K562 (cell line): ENCODE measurements at regions not wholly inside any gene's neighbourhood (a gene's known extent, or its start where the extent isn't known, plus 50 kb on each side); places are given as distances from the start of the nearest gene placed in this dataset.

Source experiments
- ATAC-seq: fragments of 200-7000 bp; cut with Tn5 transposase; 3 replicates; pipeline ENCODE4 v1.9.1; 2020; ENCODE audit warnings: moderate library complexity
- BruUV-seq: library from RNA; stranded (reverse); fragments of 400-500 nt; replicated peaks from 2 replicates; lab custom pipeline; 2021; lab: Mats Ljungman, UMichigan
- CTCF ChIA-PET: fragments of 300-600 bp; formaldehyde crosslinking; extraction: SDS; loops from one replicate; lab custom pipeline; 2021; ENCODE audit warnings: low intra/inter-chr PET ratio; lab: Yijun Ruan, JAX
- POLR2A ChIA-PET: fragments of 300-600, 350-650 bp; sonication (Branson Sonifier 250); formaldehyde crosslinking; extraction: SDS; loops from one replicate; lab custom pipeline; 2021; ENCODE audit warnings: antibody characterized with exemption, inconsistent platforms; lab: Yijun Ruan, JAX
- DNase-seq, 4 experiments: peaks; one replicate each; pipeline versions ENCODE4 v3.0.0 to v3.0.0-alpha.2; 2011 to 2018; ENCODE audit warnings: low spot score in 3 of 4, mixed read lengths in 3 of 4; ENCODE audit errors: extremely low read depth in 1 of 4
- FAIRE-seq: peaks from 2 replicates; lab custom pipeline; 2011; peaks lifted over from hg19 to GRCh38; lab: Jason Lieb, UNC
- H2AFZ ChIP-seq: 2 replicates; pipeline ENCODE4 v1.6.0; 2011; ENCODE audit warnings: low read depth, low read length, control low read depth, inconsistent platforms
- H3K27ac ChIP-seq: fragments of 200-600 bp; 3 replicates; pipeline ENCODE4 v1.8.0; 2011; ENCODE audit warnings: low read depth, mild to moderate bottlenecking, control low read depth, inconsistent platforms, low read length, moderate library complexity, mixed read lengths; ENCODE audit errors: extremely low read depth
- H3K27me3 ChIP-seq, 2 experiments: fragments of 300-600 bp in 1 of 2; 2 replicates in 1 of 2; 3 replicates in 1 of 2; pipeline versions ENCODE4 v1.6.0 to v1.8.0; 2011; ENCODE audit warnings: inconsistent platforms in 2 of 2, low read length in 2 of 2, mild to moderate bottlenecking in 1 of 2, mixed read lengths in 1 of 2, moderate library complexity in 1 of 2; ENCODE audit not compliant: control insufficient read depth in 2 of 2, insufficient read depth in 2 of 2
- H3K36me3 ChIP-seq: fragments of 300-600 bp; 3 replicates; pipeline ENCODE4 v1.8.0; 2011; ENCODE audit warnings: mild to moderate bottlenecking, low read length, inconsistent platforms; ENCODE audit not compliant: control insufficient read depth, insufficient read depth
- H3K4me1 ChIP-seq, 2 experiments: fragments of 200-600 bp in 1 of 2; replicated peaks in 1 of 2; 2 replicates in 1 of 2; 3 replicates in 1 of 2; pipeline versions ENCODE4 v1.5.1 to v1.8.0; 2011; ENCODE audit warnings: inconsistent platforms in 2 of 2, low read length in 2 of 2, mild to moderate bottlenecking in 1 of 2, mixed read lengths in 1 of 2, moderate library complexity in 1 of 2; ENCODE audit not compliant: control insufficient read depth in 2 of 2, insufficient read depth in 2 of 2
- H3K4me2 ChIP-seq: 2 replicates; pipeline ENCODE4 v1.6.1; 2011; ENCODE audit warnings: low read length, control low read depth, inconsistent platforms, mixed read lengths; ENCODE audit not compliant: insufficient read depth
- H3K4me3 ChIP-seq: fragments of 200-600 bp; sonication (generic), shearing (Covaris generic); 2 replicates; pipeline ENCODE4 v1.5.1; 2016; ENCODE audit warnings: control low read depth, inconsistent platforms
- H3K79me2 ChIP-seq: fragments of 200-600 bp; 3 replicates; pipeline ENCODE4 v1.8.0; 2011; ENCODE audit warnings: low read length, inconsistent platforms; ENCODE audit not compliant: control insufficient read depth, insufficient read depth
- H3K9ac ChIP-seq, 2 experiments: 2 replicates each; pipeline versions ENCODE4 v1.6.0 to v1.6.1; 2011; ENCODE audit warnings: low read depth in 2 of 2, low read length in 2 of 2, control low read depth in 1 of 2, inconsistent platforms in 1 of 2, mild to moderate bottlenecking in 1 of 2, mixed read lengths in 1 of 2; ENCODE audit not compliant: insufficient read depth in 1 of 2
- H3K9me1 ChIP-seq: one replicate; pipeline ENCODE4 v1.6.0; 2011; ENCODE audit warnings: inconsistent platforms, mild to moderate bottlenecking, low read length, moderate library complexity; ENCODE audit not compliant: control insufficient read depth, insufficient read depth
- H3K9me3 ChIP-seq: replicated peaks from 2 replicates; pipeline ENCODE4 v1.5.1; 2011; ENCODE audit warnings: low read depth, low read length, inconsistent platforms; ENCODE audit not compliant: control insufficient read depth, insufficient read depth
- H4K20me1 ChIP-seq: replicated peaks from 2 replicates; pipeline ENCODE4 v1.6.1; 2011; ENCODE audit warnings: low read length, inconsistent platforms, mixed read lengths; ENCODE audit not compliant: control insufficient read depth, insufficient read depth
- ARID1B ChIP-seq: fragments of 450-650 bp; IDR thresholded peaks from 2 replicates; pipeline ENCODE4 v1.6.1; 2016; ENCODE audit warnings: antibody characterized with exemption, mild to moderate bottlenecking, inconsistent platforms
- EHMT2 ChIP-seq: fragments of 450-650 bp; IDR thresholded peaks from 2 replicates; pipeline ENCODE4 v1.6.1; 2018; ENCODE audit warnings: antibody characterized with exemption
- PHF20 ChIP-seq: fragments of 450-650 bp; IDR thresholded peaks from 2 replicates; pipeline ENCODE4 v1.6.1; 2018; ENCODE audit not compliant: partially characterized antibody
- SRSF3 ChIP-seq: fragments of 200-400 bp; formaldehyde crosslinking; IDR thresholded peaks from 2 replicates; pipeline ENCODE4 v1.6.1; 2016; ENCODE audit warnings: mild to moderate bottlenecking, low read length, moderate library complexity; ENCODE audit not compliant: insufficient read depth
- TAL1 ChIP-seq: fragments of 450-650 bp; IDR thresholded peaks from 2 replicates; pipeline ENCODE4 v1.6.1; 2016; ENCODE audit warnings: mild to moderate bottlenecking
- WGBS: fragments of 100-300 bp; shearing (Covaris generic); methylation state at CpG from one replicate; pipeline ENCODE4 v1.1.6; 2016; ENCODE audit warnings: low coverage, mixed read lengths; ENCODE audit not compliant: insufficient coverage; ENCODE audit errors: missing lambda C conversion rate; 5-methylcytosine and 5-hydroxymethylcytosine counted together
- in situ Hi-C: fragments of 300-500 bp; cut with MboI; formaldehyde crosslinking; loops from 4 replicates; pipeline ENCODE4 v1.15.0; 2018; ENCODE audit warnings: inconsistent platforms, mixed read lengths
- intact Hi-C: fragments of 100-400 bp; cut with micrococcal nuclease; formaldehyde crosslinking; loops from 2 replicates; pipeline ENCODE4 v1.14.2; 2022
- TF ChIP-seq, protein P1 (sequence below): fragments of 450-650 bp; IDR thresholded peaks from 2 replicates; pipeline ENCODE4 v1.6.1; 2016; ENCODE audit warnings: low read depth
- TF ChIP-seq, protein P2 (sequence below), 2 experiments: fragments of 450-650 bp in 1 of 2; sonication (generic) in 1 of 2; formaldehyde crosslinking; conservative IDR thresholded peaks; 2 replicates each; pipeline versions ENCODE4 v1.4.0 to v1.8.1; 2020 to 2022; ENCODE audit warnings: mild to moderate bottlenecking in 1 of 2, missing genetic modification reagents in 1 of 2

DNA sequence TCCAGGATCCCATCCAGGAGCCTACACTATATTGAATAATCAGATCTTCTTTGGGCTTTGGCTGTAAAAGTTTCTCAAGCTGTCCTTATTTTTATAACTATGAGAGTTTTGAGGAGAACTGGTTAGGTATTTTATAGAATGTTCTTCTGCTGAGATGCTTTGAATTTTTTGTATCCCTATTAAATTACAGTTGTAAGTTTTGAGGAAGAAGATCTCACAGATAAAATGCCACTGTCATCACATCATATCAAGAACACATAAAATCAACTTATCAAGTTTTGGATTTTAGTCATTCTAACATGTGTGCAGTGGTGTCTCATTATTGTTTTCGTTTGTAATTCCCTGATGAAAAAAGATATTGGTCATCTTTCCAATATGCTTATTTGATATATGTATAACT is 260.2 kb upstream of the COL3A1 start:
- H3K79me2 ChIP-seq, result no peaks in the 10 kb centered on the region
- POLR2A ChIA-PET, result no interaction called here
- WGBS, result 6% methylated on average over 1 of the region's 1 CpG

More for the DNA sequence above, 260.2 kb upstream of the COL3A1 start:
- in situ Hi-C loops, result no loop called here
- no peaks in the 10 kb centered on the region for H4K20me1 ChIP-seq
- no peaks in the 10 kb centered on the region for H3K36me3 ChIP-seq
- no peaks in the 10 kb centered on the region; the same call in 1 of the 2 replicates for H3K9me3 ChIP-seq
- H3K4me1 ChIP-seq, result no peaks in the 10 kb centered on the region
- H2AFZ ChIP-seq, result no peak overlapping the region
- DNase-seq, result no peak
- ATAC-seq, result no peak
- no peaks in the 10 kb centered on the region for H3K9me1 ChIP-seq
- H3K27me3 ChIP-seq, result no peaks in the 10 kb centered on the region
- no TSS peak for BruUV-seq
- CTCF ChIA-PET, result no interaction called here
- intact Hi-C loops, result no loop called here
- TF ChIP-seq TAL1 (no peak), EHMT2 (no peak), ARID1B (no peak), SRSF3 (no peak), PHF20 (no peak)
- TF ChIP-seq, protein P1, sequence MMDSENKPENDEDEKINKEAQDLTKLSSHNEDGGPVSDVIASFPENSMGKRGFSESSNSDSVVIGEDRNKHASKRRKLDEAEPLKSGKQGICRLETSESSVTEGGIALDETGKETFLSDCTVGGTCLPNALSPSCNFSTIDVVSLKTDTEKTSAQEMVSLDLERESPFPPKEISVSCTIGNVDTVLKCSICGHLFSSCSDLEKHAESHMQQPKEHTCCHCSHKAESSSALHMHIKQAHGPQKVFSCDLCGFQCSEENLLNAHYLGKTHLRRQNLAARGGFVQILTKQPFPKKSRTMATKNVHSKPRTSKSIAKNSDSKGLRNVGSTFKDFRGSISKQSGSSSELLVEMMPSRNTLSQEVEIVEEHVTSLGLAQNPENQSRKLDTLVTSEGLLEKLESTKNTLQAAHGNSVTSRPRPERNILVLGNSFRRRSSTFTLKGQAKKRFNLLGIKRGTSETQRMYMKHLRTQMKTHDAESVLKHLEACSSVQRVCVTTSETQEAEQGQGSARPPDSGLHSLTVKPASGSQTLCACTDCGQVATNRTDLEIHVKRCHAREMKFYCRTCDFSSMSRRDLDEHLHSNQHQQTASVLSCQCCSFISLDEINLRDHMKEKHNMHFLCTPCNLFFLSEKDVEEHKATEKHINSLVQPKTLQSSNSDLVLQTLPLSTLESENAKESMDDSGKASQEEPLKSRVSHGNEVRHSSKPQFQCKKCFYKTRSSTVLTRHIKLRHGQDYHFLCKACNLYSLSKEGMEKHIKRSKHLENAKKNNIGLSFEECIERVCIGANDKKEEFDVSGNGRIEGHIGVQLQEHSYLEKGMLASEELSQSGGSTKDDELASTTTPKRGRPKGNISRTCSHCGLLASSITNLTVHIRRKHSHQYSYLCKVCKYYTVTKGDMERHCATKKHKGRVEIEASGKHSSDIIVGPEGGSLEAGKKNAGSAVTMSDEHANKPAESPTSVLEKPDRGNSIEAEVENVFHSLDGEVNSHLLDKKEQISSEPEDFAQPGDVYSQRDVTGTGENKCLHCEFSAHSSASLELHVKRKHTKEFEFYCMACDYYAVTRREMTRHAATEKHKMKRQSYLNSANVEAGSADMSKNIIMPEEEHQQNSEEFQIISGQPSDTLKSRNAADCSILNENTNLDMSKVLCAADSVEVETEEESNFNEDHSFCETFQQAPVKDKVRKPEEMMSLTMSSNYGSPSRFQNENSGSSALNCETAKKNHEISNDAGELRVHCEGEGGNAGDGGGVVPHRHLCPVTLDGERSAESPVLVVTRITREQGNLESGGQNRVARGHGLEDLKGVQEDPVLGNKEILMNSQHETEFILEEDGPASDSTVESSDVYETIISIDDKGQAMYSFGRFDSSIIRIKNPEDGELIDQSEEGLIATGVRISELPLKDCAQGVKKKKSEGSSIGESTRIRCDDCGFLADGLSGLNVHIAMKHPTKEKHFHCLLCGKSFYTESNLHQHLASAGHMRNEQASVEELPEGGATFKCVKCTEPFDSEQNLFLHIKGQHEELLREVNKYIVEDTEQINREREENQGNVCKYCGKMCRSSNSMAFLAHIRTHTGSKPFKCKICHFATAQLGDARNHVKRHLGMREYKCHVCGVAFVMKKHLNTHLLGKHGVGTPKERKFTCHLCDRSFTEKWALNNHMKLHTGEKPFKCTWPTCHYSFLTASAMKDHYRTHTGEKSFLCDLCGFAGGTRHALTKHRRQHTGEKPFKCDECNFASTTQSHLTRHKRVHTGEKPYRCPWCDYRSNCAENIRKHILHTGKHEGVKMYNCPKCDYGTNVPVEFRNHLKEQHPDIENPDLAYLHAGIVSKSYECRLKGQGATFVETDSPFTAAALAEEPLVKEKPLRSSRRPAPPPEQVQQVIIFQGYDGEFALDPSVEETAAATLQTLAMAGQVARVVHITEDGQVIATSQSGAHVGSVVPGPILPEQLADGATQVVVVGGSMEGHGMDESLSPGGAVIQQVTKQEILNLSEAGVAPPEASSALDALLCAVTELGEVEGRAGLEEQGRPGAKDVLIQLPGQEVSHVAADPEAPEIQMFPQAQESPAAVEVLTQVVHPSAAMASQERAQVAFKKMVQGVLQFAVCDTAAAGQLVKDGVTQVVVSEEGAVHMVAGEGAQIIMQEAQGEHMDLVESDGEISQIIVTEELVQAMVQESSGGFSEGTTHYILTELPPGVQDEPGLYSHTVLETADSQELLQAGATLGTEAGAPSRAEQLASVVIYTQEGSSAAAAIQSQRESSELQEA, result no peak
- TF ChIP-seq, protein P2, sequence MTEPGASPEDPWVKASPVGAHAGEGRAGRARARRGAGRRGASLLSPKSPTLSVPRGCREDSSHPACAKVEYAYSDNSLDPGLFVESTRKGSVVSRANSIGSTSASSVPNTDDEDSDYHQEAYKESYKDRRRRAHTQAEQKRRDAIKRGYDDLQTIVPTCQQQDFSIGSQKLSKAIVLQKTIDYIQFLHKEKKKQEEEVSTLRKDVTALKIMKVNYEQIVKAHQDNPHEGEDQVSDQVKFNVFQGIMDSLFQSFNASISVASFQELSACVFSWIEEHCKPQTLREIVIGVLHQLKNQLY (CRISPR knock-in tag; conservative IDR thresholded peaks at IDR 0.05), result no peak
- no peak overlapping the region for H3K9ac ChIP-seq
- no peak overlapping the region for H3K4me3 ChIP-seq
- FAIRE-seq, result no peak
- H3K4me2 ChIP-seq, result no peak overlapping the region
- H3K27ac ChIP-seq, result no peak overlapping the region
